ENCODE measurements at regions not wholly inside any gene's neighbourhood (a gene's known extent, or its start where the extent isn't known, plus 50 kb on each side); places are given as distances from the start of the nearest gene placed in this dataset.

GRCh38 chr19:31402529-31403316 lies 53.5 kb upstream of the TSHZ3 start:
- no peak for DNase-seq

GRCh38 chr19:31406106-31406505 lies 56.9 kb upstream of the TSHZ3 start:
- no peak for DNase-seq

- no peak for DNase-seq
Measured at GRCh38 chr19:31408460-31409124, 59.4 kb upstream of the TSHZ3 start.

- no peak for DNase-seq
Measured at GRCh38 chr19:31413353-31413752, 64.1 kb upstream of the TSHZ3 start.

DNA sequence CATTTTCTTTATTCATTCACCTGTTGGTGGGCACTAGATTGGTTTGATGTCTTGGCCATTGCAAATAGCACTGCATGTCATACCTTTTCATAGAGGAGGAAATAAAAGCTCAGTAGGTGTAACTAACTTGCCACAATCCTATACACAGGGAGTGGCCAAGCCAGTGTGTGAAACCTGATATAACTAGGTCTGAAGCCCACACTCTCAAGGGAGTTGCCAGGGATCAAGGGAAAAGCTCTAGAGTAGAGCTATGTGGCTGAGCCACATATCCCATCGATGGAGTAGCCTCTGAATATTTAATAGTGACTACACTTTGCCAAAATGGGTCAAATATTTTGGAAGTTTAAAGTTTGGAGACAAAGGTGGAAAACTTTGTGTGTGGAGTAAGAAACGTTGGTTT lies 66.1 kb upstream of the TSHZ3 start:
- DNase-seq: no peak

DNA sequence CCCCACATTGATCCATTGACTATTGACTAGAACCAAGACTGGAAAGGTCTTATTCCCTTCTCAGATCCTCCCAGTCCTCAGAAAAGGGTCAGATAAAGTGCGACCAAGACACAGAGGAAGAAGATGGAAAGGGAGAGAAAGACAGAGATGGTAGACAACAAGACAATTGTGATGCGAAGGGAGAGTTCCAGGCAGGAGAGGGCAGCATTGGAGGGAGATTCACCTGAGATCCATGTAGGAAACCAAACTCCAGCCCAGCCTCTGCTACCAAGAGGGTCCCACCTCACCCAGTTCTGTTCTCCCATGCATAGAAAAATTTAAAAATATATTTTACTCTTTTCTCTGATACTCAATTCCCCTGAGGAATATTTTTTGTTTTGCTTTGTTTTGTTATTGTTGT lies 67.3 kb upstream of the TSHZ3 start:
- no peak for DNase-seq

GRCh38 chr19:31418055-31418454 lies 68.8 kb upstream of the TSHZ3 start:
- DNase-seq: no peak

DNA sequence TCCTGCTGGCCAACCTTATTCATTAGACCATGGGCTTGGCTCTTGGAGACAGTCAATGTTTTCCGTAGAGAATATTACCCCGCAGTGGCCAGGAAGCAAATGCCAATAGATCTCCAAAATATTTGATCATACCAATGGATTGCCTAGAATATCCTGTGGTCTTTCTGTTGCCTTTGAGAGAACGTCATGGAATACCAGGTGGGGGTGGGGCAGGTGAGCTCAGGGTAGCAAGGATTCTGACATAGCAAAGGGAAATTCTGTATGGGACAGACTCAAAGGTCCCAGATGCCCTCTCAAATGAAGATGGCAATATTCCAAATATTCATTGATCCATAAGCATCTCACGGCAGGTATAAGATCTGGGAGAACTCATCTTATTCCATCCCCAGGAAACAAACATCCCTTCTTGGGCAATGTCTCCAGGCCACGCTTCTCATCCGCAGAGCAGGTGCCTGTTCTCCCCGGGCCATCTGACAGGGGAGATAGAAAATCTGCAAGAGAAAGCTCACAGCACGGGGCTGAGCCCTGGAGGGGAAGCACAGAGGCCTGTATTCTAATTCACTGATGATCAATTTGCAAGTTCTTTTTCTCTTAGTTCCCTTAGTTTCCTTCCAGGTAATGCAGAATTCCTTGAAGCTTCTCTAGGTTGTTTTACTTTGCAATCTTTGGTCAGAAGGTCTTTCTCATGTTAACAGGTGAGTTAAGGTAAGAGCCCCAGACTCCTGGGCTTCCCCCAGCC lies 69.6 kb upstream of the TSHZ3 start:
- DNase-seq: no peak

- no peak for DNase-seq
Measured at GRCh38 chr19:31419871-31420445, 70.7 kb upstream of the TSHZ3 start.

DNA sequence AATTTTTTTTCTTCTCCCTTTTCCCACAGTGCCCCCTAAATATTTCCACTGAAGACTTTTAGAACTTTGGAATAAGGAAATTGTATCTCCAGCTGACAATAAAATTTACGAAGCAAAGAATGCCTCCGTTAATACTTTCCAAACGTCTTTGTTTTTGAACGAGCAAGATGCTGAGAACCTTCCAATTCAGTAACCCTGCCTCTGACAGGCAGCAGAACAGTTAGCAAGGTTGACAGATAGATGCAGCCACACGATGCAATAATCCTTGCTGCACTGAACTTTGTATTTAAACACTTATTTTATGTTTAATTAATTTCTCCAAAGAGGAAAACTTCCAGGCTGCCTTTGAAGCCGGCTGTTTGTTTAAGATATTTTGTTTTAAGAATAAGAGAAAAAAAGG lies 71.8 kb upstream of the TSHZ3 start:
- no peak for DNase-seq

DNA sequence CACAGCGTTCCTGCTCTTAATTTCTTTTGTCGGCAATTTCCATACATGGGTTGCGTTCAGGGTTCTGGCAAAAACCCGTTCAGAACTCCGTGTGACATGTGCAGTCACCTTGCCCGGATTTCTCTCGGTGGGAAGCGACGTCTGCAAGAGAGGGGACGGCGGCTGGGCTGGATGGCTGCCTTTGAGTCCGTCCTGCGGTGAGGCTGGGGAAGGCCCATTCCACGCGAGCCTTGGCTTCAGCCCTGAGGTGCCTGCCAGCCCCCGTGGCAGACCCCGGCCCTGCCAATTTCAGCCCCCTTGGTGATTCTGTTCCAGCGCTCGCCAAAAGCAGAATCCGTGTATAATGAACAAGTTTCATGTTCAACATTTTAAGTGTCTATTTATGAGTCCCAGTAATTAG lies 72.6 kb upstream of the TSHZ3 start:
- no peak for DNase-seq

GRCh38 chr19:31423896-31424295 lies 74.7 kb upstream of the TSHZ3 start:
- no peak for DNase-seq

DNA sequence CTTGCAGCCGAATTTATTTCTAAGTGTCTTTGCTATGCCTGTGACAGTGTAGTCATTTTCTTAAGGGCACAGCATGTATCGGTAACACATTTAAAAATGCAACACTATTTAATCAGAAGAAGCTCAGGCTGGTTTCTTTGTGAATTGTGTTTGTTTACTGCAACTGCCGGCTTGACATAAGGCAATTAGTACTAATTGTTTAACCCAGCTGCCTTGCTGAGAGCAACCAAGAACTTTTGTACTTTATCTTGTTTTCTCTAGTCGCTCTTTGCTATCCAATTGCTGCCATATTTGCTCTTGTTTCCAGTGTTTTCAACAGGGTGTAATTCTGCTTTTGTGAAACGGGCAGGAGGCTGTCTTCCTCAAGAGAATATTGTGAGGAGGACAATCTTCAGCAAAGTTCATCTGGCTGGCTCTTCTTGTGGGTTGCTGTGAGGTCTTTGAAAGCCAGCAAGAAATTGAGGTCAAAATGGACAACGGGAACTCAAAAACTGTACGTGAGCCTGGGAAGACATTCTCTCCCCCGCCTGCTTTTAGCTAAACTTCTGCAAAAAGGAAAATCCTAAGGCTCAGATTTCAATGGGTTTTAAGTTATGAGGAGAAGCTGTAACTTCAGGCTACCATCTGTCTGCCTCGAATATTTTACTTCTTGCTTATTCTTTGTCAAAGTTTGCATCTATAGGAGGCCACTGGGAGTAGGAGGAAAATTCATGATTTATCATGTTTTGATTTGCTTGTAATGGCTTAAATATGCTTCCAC lies 75.8 kb upstream of the TSHZ3 start:
- no peak for DNase-seq

- DNase-seq: no peak
Measured at GRCh38 chr19:31427857-31428256, 78.6 kb upstream of the TSHZ3 start.

DNA sequence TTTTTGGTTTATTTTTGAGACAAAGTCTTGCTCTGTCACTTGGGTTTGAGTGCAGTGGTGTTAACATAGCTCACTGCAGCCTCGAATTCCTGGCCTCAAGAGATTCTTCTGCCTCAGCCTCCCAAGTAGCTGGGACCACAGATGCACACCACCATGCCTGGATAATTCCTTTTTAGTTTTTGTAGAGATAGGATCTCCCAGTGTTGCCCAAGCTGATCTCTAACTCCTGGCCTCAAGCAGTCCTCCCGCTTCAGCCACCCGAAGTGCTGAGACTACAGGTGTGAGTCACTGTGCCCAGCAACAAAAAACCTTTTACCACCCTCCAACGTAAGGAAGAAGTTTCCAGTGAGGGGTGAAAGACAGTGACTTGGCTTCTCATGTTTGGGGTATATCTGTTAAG lies 81.1 kb upstream of the TSHZ3 start:
- no peak for DNase-seq

DNA sequence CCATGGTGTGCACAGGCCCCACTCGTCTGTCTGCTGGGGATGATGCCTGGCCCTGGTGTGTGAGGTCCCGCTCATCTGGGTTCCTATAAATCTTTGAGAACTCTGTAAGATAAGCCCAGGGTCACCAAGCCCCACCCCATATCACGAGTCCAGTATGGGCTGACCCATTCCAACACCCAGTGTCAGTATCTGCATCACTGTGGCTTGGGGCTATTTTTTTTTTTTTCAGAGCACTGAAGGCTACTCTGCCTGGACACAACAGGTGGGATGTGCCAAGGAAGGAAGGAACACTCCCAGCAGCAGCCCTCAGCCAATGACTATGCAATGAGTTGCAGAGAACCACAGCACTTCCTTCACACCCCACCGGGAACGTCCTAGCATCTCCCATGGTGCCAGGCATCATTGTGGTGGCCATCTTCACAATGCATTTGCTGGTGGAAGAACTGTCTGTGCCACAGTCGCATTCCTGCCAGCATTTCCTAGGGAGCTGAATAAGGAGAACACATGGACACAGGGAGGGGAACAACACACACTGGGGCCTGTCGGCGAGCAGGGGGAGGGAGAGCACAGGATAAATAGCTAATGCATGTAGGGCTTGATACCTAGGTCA lies 83.1 kb upstream of the TSHZ3 start:
- DNase-seq: no peak

DNA sequence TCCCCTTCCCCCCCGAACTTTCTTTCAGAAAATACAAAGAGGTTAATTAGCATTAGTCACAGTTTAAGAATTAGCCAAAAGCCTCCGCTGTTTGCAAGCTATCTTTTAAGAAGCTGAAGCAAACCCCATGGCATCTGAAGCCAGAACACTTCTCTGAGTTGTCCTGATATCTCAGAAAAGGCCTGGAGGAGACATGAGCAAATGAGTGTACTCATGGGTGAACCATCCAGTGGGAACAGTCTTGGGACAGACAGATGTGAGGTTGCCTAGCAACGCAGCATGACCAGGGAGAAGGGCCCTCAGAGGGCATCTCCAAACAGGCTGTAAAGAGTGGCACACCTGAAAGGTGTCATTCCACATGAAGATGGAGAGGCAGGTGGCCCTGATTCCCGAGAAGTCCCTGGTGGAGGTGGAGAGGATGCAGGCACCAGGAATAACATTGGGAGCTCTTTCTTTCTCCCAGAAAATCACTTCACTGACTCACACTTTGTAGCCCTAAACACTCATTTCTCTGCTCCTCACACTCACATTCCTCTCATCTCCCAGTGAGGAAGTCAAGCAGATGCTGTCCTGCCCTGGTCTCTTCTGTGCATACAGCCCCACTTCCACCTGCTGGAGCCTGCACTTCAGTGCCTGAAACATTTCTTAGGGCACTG lies 87.0 kb upstream of the TSHZ3 start:
- DNase-seq: no peak

GRCh38 chr19:31438401-31439269 lies 89.4 kb upstream of the TSHZ3 start:
- no peak for DNase-seq

- DNase-seq: no peak
Measured at GRCh38 chr19:31439270-31439573, 90.0 kb upstream of the TSHZ3 start.

DNA sequence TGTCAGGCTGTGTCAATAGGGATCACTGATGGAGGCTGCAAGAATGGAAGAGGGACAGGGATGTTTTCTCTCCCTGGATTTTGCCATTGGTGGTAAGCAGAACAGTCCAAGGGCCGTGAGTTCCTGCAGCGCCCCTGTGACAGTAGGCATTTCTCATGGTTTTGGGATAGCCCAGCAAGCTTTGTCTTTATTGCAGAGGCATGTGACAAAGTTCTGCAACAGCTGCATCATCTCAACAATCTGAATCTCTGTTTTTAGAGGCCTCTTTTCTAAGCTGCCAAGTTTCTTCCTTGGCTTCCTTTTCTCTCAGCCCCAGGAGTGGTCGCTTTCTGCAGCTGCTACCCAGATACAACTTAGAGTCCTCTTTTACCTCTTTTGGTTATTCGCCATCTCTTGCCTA lies 95.7 kb upstream of the TSHZ3 start:
- no peak for DNase-seq

- no peak for DNase-seq
Measured at GRCh38 chr19:31445406-31445805, 96.2 kb upstream of the TSHZ3 start.

All from effector CD4-positive, alpha-beta T cell (primary cell).